ENCODE measurements at regions not wholly inside any gene's neighbourhood (a gene's known extent, or its start where the extent isn't known, plus 50 kb on each side); places are given as distances from the start of the nearest gene placed in this dataset.

- CTCF ChIA-PET, result no interaction called here
- TF ChIP-seq CTCF (IDR thresholded peaks at IDR 0.05), result no peak
- no peak overlapping the region for H3K4me3 Mint-ChIP-seq
- POLR2A ChIA-PET, result no interaction called here
- H3K9me3 Mint-ChIP-seq, result peaks cover 10% of the 10 kb centered on the region
- intact Hi-C loops (cut with micrococcal nuclease), result no loop called here
- no peaks in the 10 kb centered on the region for H3K36me3 Mint-ChIP-seq (ENCODE audit: low read depth)
- ATAC-seq (ENCODE audit: low read depth), result no peak
- H3K27ac Mint-ChIP-seq, result no peak overlapping the region
- no peaks in the 10 kb centered on the region for H3K27me3 Mint-ChIP-seq
- no peak for DNase-seq
- no peaks in the 10 kb centered on the region for H3K4me1 Mint-ChIP-seq
These were observed 203.6 kb upstream of the NPSR1 start for GRCh38 chr7:34454381-34454780.

GRCh38 chr7:34457329-34457728 lies 200.7 kb upstream of the NPSR1 start:
- POLR2A ChIA-PET, result no interaction called here
- ATAC-seq (ENCODE audit: low read depth), result no peak
- H3K4me3 Mint-ChIP-seq, result no peak overlapping the region

GRCh38 chr7:34463830-34464229 lies 194.2 kb upstream of the NPSR1 start:
- no peak for ATAC-seq (ENCODE audit: low read depth)
- ChIA-PET POLR2A (no interaction called here), CTCF (no interaction called here)
- no peak for TF ChIP-seq CTCF (IDR thresholded peaks at IDR 0.05)
- Mint-ChIP-seq H3K36me3 (ENCODE audit: low read depth) (no peaks in the 10 kb centered on the region), H3K4me1 (no peaks in the 10 kb centered on the region), H3K27ac (no peak overlapping the region), H3K4me3 (no peak overlapping the region), H3K27me3 (no peaks in the 10 kb centered on the region), H3K9me3 (peaks cover 19% of the 10 kb centered on the region)
- intact Hi-C loops (cut with micrococcal nuclease), result no loop called here
- no peak for DNase-seq

More at GRCh38 chr7:34457329-34457728, 200.7 kb upstream of the NPSR1 start:
- TF ChIP-seq CTCF (IDR thresholded peaks at IDR 0.05), result no peak
- intact Hi-C loops (cut with micrococcal nuclease), result no loop called here
- H3K4me1 Mint-ChIP-seq, result no peaks in the 10 kb centered on the region
- DNase-seq, result no peak
- no peak overlapping the region for H3K27ac Mint-ChIP-seq
- H3K36me3 Mint-ChIP-seq (ENCODE audit: low read depth), result no peaks in the 10 kb centered on the region
- H3K27me3 Mint-ChIP-seq, result no peaks in the 10 kb centered on the region
- H3K9me3 Mint-ChIP-seq, result peaks cover 9% of the 10 kb centered on the region
- CTCF ChIA-PET, result no interaction called here

GRCh38 chr7:34471844-34472243 lies 186.2 kb upstream of the NPSR1 start:
- ChIA-PET CTCF (no interaction called here), POLR2A (no interaction called here)
- H3K4me3 Mint-ChIP-seq, result no peak overlapping the region
- H3K36me3 Mint-ChIP-seq (ENCODE audit: low read depth), result no peaks in the 10 kb centered on the region
- ATAC-seq (ENCODE audit: low read depth) (no peak), DNase-seq (no peak)
- peaks cover 18% of the 10 kb centered on the region for H3K9me3 Mint-ChIP-seq
- intact Hi-C loops (cut with micrococcal nuclease), result no loop called here
- no peaks in the 10 kb centered on the region for H3K27me3 Mint-ChIP-seq
- no peaks in the 10 kb centered on the region for H3K4me1 Mint-ChIP-seq
- H3K27ac Mint-ChIP-seq, result no peak overlapping the region
- no peak for TF ChIP-seq CTCF (IDR thresholded peaks at IDR 0.05)

GRCh38 chr7:34486371-34486770 lies 171.6 kb upstream of the NPSR1 start:
- Mint-ChIP-seq H3K9me3 (peaks cover 5% of the 10 kb centered on the region), H3K36me3 (ENCODE audit: low read depth) (no peaks in the 10 kb centered on the region), H3K27me3 (no peaks in the 10 kb centered on the region), H3K27ac (no peak overlapping the region), H3K4me3 (no peak overlapping the region), H3K4me1 (no peaks in the 10 kb centered on the region)
- ChIA-PET CTCF (no interaction called here), POLR2A (no interaction called here)
- TF ChIP-seq CTCF (IDR thresholded peaks at IDR 0.05), result no peak
- DNase-seq (no peak), ATAC-seq (ENCODE audit: low read depth) (no peak)
- intact Hi-C loops (cut with micrococcal nuclease), result no loop called here
